HuH-7 (cell line): ENCODE measurements at regions not wholly inside any gene's neighbourhood (a gene's known extent, or its start where the extent isn't known, plus 50 kb on each side); places are given as distances from the start of the nearest gene placed in this dataset.
"Not testable (repeated sequence)": the region's sequence is repeated elsewhere in the genome, so short reads cannot be mapped to it uniquely, and the experiment has no call there.

ENCODE experiments used
- DNase-seq: peaks from one replicate; pipeline ENCODE4 v3.0.0; 2011; ENCODE audit warnings: low spot score

GRCh38 chr2:184114439-184114838, 483.9 kb upstream of the ZNF804A start:
- DNase-seq = no peak

- DNase-seq = no peak
These were observed 478.1 kb upstream of the ZNF804A start for GRCh38 chr2:184119989-184120800.

- no peak for DNase-seq
These were observed 472.5 kb upstream of the ZNF804A start for GRCh38 chr2:184125867-184126266.

- no peak for DNase-seq
These were observed 469.3 kb upstream of the ZNF804A start for GRCh38 chr2:184129073-184129472.

- DNase-seq = no peak
These were observed 460.4 kb upstream of the ZNF804A start for GRCh38 chr2:184137955-184138354.

GRCh38 chr2:184141866-184142265, 456.5 kb upstream of the ZNF804A start:
- DNase-seq = no peak

GRCh38 chr2:184154438-184154837, 443.9 kb upstream of the ZNF804A start:
- DNase-seq = no peak

- DNase-seq = no peak
These were observed 442.5 kb upstream of the ZNF804A start for GRCh38 chr2:184155791-184156190.

- no peak for DNase-seq
These were observed 441.2 kb upstream of the ZNF804A start for GRCh38 chr2:184157141-184157540.

- no peak for DNase-seq
These were observed 435.9 kb upstream of the ZNF804A start for GRCh38 chr2:184162426-184162825.

- not testable (repeated sequence) for DNase-seq
These were observed 429.5 kb upstream of the ZNF804A start for GRCh38 chr2:184168823-184169222.

- no peak for DNase-seq
These were observed 429.0 kb upstream of the ZNF804A start for GRCh38 chr2:184169366-184169765.

- no peak for DNase-seq
These were observed 423.7 kb upstream of the ZNF804A start for GRCh38 chr2:184174493-184175104.

GRCh38 chr2:184178229-184178628, 420.1 kb upstream of the ZNF804A start:
- DNase-seq = no peak

- no peak for DNase-seq
These were observed 411.9 kb upstream of the ZNF804A start for GRCh38 chr2:184186436-184186835.

- no peak for DNase-seq
These were observed 410.8 kb upstream of the ZNF804A start for GRCh38 chr2:184187421-184187971.

- no peak for DNase-seq
These were observed 407.6 kb upstream of the ZNF804A start for GRCh38 chr2:184190725-184191124.

GRCh38 chr2:184192649-184193048, 405.7 kb upstream of the ZNF804A start:
- no peak for DNase-seq

- DNase-seq = no peak
These were observed 400.9 kb upstream of the ZNF804A start for GRCh38 chr2:184197413-184197812.

- DNase-seq = not testable (repeated sequence)
These were observed 399.5 kb upstream of the ZNF804A start for GRCh38 chr2:184198791-184199190.

GRCh38 chr2:184199274-184199673, 399.1 kb upstream of the ZNF804A start:
- DNase-seq = no peak

- DNase-seq = no peak
These were observed 397.1 kb upstream of the ZNF804A start for GRCh38 chr2:184201246-184201645.

GRCh38 chr2:184203661-184204060, 394.7 kb upstream of the ZNF804A start:
- no peak for DNase-seq
